SU-DHL-6 (cell line): ENCODE measurements at regions not wholly inside any gene's neighbourhood (a gene's known extent, or its start where the extent isn't known, plus 50 kb on each side); places are given as distances from the start of the nearest gene placed in this dataset.

Experiments used
- EZH2phosphoT487 ChIP-seq: fragments of 200-600 bp; sonication (generic), shearing (Covaris generic); conservative IDR thresholded peaks from 2 replicates; pipeline ENCODE4 v1.6.1; 2018; ENCODE audit warnings: mild to moderate bottlenecking, antibody characterized with exemption, low read length, moderate library complexity, mixed read lengths
- TF ChIP-seq, protein P1 (sequence below): fragments of 200-600 bp; sonication (generic); IDR thresholded peaks from one replicate; pipeline ENCODE4 v1.5.1; 2017; ENCODE audit warnings: antibody characterized with exemption, mild to moderate bottlenecking, low read length, moderate library complexity; ENCODE audit not compliant: insufficient read depth, poor library complexity, severe bottlenecking

DNA sequence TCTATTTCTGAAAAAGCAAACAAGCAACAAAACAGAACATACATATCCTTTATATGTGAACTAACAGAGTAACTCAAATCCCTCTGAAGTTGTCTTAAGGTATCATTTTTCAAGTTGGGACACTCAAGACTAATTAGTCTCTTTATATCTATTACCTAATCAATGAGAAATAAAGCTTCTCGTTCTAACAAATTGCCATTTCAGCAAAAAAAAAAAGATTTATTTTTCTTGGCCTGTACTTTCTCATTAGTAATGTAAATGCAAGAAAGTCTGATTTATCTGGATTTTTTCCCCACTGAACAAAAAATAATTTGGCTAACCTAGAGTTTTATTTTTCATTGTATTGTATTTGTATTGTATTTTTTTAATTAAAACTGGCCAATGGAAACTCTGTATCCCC, 176.1 kb upstream of the NOL4 start:
- TF ChIP-seq, protein P1, sequence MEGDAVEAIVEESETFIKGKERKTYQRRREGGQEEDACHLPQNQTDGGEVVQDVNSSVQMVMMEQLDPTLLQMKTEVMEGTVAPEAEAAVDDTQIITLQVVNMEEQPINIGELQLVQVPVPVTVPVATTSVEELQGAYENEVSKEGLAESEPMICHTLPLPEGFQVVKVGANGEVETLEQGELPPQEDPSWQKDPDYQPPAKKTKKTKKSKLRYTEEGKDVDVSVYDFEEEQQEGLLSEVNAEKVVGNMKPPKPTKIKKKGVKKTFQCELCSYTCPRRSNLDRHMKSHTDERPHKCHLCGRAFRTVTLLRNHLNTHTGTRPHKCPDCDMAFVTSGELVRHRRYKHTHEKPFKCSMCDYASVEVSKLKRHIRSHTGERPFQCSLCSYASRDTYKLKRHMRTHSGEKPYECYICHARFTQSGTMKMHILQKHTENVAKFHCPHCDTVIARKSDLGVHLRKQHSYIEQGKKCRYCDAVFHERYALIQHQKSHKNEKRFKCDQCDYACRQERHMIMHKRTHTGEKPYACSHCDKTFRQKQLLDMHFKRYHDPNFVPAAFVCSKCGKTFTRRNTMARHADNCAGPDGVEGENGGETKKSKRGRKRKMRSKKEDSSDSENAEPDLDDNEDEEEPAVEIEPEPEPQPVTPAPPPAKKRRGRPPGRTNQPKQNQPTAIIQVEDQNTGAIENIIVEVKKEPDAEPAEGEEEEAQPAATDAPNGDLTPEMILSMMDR, result no peak
- no peak for TF ChIP-seq EZH2phosphoT487
